DOHH2 (cell line): ENCODE measurements at regions not wholly inside any gene's neighbourhood (a gene's known extent, or its start where the extent isn't known, plus 50 kb on each side); places are given as distances from the start of the nearest gene placed in this dataset.

Source experiments
- CTCF ChIP-seq: fragments of 200-600 bp; sonication (generic); IDR thresholded peaks from one replicate; pipeline ENCODE4 v1.5.1; 2014; ENCODE audit warnings: antibody characterized with exemption, mild to moderate bottlenecking, low read depth, low read length; ENCODE audit not compliant: poor library complexity, severe bottlenecking
- EZH2phosphoT487 ChIP-seq: fragments of 200-600 bp; sonication (generic); IDR thresholded peaks from 2 replicates; pipeline ENCODE4 v1.6.1; 2017; ENCODE audit warnings: borderline replicate concordance, mild to moderate bottlenecking, antibody characterized with exemption, low read length, moderate library complexity, mixed read lengths

- TF ChIP-seq CTCF, result no peak
- no peak for TF ChIP-seq EZH2phosphoT487
These were observed 126.9 kb downstream of the CBLL2 start for GRCh38 chrX:22399437-22400192.
